Osteoblast (primary cell): ENCODE measurements at regions not wholly inside any gene's neighbourhood (a gene's known extent, or its start where the extent isn't known, plus 50 kb on each side); places are given as distances from the start of the nearest gene placed in this dataset.

Experiments
- DNase-seq: peaks from one replicate; pipeline ENCODE4 v3.0.0; 2011; ENCODE audit warnings: low spot score, mixed read lengths; ENCODE audit not compliant: insufficient read length; ENCODE audit errors: missing footprints
- H2AFZ ChIP-seq: 2 replicates; pipeline ENCODE4 v1.6.0; 2011; ENCODE audit warnings: mild to moderate bottlenecking, low read length
- H3K27ac ChIP-seq: 2 replicates; pipeline ENCODE4 v1.5.1; 2011; ENCODE audit warnings: mild to moderate bottlenecking, low read depth, low read length, moderate library complexity
- H3K27me3 ChIP-seq: 2 replicates; pipeline ENCODE4 v1.6.0; 2012; ENCODE audit warnings: mild to moderate bottlenecking, control low read depth, inconsistent platforms, low read length, moderate library complexity; ENCODE audit not compliant: insufficient read depth
- H3K36me3 ChIP-seq: 2 replicates; pipeline ENCODE4 v1.5.1; 2011; ENCODE audit warnings: mild to moderate bottlenecking, low read length, control low read depth, moderate library complexity; ENCODE audit not compliant: insufficient read depth
- H3K4me1 ChIP-seq: 2 replicates; pipeline ENCODE4 v1.5.1; 2011; ENCODE audit warnings: mild to moderate bottlenecking, low read length, control low read depth, moderate library complexity; ENCODE audit not compliant: insufficient read depth
- H3K4me2 ChIP-seq: 2 replicates; pipeline ENCODE4 v1.6.0; 2011; ENCODE audit warnings: mild to moderate bottlenecking, low read length; ENCODE audit not compliant: insufficient read depth
- H3K4me3 ChIP-seq: fragments of 200-600 bp; sonication (generic); 3 replicates; pipeline ENCODE4 v1.5.1; 2012; ENCODE audit warnings: mild to moderate bottlenecking, low read length, inconsistent platforms; ENCODE audit not compliant: insufficient read depth
- H3K79me2 ChIP-seq: 2 replicates; pipeline ENCODE4 v1.6.0; 2012; ENCODE audit warnings: mild to moderate bottlenecking, low read length, control low read depth, inconsistent platforms; ENCODE audit not compliant: insufficient read depth
- H3K9me3 ChIP-seq: 2 replicates; pipeline ENCODE4 v1.5.1; 2011; ENCODE audit warnings: low read depth, low read length, control low read depth
- H4K20me1 ChIP-seq: 2 replicates; pipeline ENCODE4 v1.6.0; 2012; ENCODE audit warnings: mild to moderate bottlenecking, low read length, control low read depth; ENCODE audit not compliant: insufficient read depth
- TF ChIP-seq, protein P1 (sequence below): IDR thresholded peaks from 2 replicates; pipeline ENCODE4 v1.5.1; 2011; ENCODE audit warnings: mild to moderate bottlenecking, low read depth, low read length, moderate library complexity; ENCODE audit errors: extremely low read depth

DNA sequence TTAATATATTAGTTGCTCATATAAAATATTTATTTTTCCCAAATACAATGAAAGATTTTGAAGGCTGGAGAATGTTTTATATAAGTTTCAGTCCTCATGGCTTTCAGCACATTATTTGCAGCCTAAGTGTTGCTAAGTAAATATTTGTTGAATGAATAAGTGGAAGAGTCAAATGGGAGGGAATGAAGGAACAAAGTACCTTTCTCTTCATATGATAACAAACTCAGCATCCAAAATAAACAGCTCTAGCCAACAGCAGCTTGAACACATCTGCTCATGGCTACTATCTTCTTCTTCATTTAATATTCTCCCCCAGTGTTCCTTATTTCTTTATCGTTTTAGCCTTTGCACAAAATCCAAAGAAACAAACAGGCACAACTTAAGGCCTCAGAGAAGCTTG, 385.2 kb upstream of the PIK3C3 start:
- H3K4me2 ChIP-seq = no peak overlapping the region
- no peak for DNase-seq
- peaks cover 2% of the 10 kb centered on the region for H3K9me3 ChIP-seq
- no peak overlapping the region for H3K27ac ChIP-seq
- no peaks in the 10 kb centered on the region for H3K79me2 ChIP-seq
- TF ChIP-seq, protein P1, sequence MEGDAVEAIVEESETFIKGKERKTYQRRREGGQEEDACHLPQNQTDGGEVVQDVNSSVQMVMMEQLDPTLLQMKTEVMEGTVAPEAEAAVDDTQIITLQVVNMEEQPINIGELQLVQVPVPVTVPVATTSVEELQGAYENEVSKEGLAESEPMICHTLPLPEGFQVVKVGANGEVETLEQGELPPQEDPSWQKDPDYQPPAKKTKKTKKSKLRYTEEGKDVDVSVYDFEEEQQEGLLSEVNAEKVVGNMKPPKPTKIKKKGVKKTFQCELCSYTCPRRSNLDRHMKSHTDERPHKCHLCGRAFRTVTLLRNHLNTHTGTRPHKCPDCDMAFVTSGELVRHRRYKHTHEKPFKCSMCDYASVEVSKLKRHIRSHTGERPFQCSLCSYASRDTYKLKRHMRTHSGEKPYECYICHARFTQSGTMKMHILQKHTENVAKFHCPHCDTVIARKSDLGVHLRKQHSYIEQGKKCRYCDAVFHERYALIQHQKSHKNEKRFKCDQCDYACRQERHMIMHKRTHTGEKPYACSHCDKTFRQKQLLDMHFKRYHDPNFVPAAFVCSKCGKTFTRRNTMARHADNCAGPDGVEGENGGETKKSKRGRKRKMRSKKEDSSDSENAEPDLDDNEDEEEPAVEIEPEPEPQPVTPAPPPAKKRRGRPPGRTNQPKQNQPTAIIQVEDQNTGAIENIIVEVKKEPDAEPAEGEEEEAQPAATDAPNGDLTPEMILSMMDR = no peak
- no peaks in the 10 kb centered on the region for H3K27me3 ChIP-seq
- no peaks in the 10 kb centered on the region for H3K4me1 ChIP-seq
- H2AFZ ChIP-seq = no peak overlapping the region
- H4K20me1 ChIP-seq = no peaks in the 10 kb centered on the region
- no peak overlapping the region for H3K4me3 ChIP-seq
- no peaks in the 10 kb centered on the region for H3K36me3 ChIP-seq

DNA sequence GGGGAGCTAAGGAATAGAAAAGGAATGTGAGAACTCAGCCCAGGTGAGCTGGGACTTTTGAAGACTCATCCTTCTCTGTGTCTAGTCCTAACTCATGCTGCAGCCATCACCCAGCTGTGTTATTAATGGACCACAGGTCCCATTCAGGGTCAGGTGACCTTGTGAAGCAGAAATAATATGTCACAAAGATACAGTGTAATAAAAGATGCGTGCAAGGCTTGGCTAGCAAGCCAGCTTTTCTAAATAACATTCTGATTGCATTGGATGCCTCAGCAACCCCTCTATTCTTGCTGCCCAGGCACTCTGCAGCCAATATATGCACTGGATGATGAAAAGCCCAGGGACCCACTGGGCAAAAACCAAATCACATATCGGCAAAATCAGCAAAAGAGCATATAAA, 393.1 kb upstream of the PIK3C3 start:
- Histone ChIP-seq H3K4me3 (no peak overlapping the region), H3K27me3 (no peaks in the 10 kb centered on the region)

DNA sequence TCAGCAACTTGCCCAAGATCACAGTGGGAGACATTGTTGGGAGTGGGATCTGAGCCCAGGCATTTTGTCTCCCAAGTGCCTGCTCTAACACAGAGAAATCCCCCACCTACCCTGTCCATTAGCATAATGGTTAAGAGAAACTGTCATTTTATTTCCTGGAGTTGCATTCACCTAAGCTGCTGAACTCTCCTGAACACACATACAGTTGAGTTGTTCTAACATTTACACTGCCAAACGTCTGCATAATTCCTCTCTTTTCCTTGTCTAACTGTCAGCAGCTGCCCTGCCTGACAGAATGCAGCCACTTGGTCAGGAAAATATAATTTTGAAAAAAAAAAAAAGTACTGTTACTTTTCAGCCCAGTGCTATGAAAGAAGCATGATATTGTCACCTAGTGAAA, 396.3 kb upstream of the PIK3C3 start:
- TF ChIP-seq, protein P1 = no peak
- DNase-seq = no peak
- Histone ChIP-seq H3K4me2 (no peak overlapping the region), H3K27me3 (no peaks in the 10 kb centered on the region), H3K4me3 (no peak overlapping the region), H3K27ac (no peak overlapping the region), H3K9me3 (no peaks in the 10 kb centered on the region), H2AFZ (no peak overlapping the region), H3K4me1 (no peaks in the 10 kb centered on the region), H3K36me3 (no peaks in the 10 kb centered on the region), H3K79me2 (no peaks in the 10 kb centered on the region), H4K20me1 (no peaks in the 10 kb centered on the region)

More for the DNA sequence above, 393.1 kb upstream of the PIK3C3 start:
- no peak overlapping the region for H3K27ac ChIP-seq
- TF ChIP-seq, protein P1 = no peak
- no peaks in the 10 kb centered on the region for H4K20me1 ChIP-seq
- DNase-seq = no peak
- no peaks in the 10 kb centered on the region for H3K36me3 ChIP-seq
- no peak overlapping the region for H3K4me2 ChIP-seq
- no peaks in the 10 kb centered on the region for H3K9me3 ChIP-seq
- no peaks in the 10 kb centered on the region for H3K4me1 ChIP-seq
- H3K79me2 ChIP-seq = no peaks in the 10 kb centered on the region
- H2AFZ ChIP-seq = no peak overlapping the region

DNA sequence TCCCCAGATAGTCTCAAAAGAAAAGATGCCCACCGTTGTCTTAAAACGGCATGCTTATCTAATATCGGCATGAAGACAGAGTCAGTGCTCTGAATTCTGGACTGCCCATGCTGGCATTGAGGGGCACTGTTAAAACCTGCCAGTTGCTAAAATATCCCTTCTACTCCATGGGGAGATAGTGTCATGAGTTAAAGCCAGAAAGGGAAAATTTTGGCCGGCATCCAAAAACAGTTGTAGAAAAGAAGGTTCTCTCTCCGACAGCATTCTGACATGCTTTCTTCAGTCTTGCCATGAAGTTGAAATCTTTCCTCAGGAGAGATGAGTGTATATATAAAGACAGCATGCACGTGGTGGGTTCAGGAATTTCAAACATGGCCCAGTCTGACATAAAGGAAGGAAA, 401.3 kb upstream of the PIK3C3 start:
- no peak overlapping the region for H3K4me2 ChIP-seq
- no peak for DNase-seq
- no peaks in the 10 kb centered on the region for H3K9me3 ChIP-seq
- no peaks in the 10 kb centered on the region for H3K27me3 ChIP-seq
- no peaks in the 10 kb centered on the region for H3K79me2 ChIP-seq
- H2AFZ ChIP-seq = no peak overlapping the region
- no peaks in the 10 kb centered on the region for H4K20me1 ChIP-seq
- H3K27ac ChIP-seq = no peak overlapping the region
- TF ChIP-seq, protein P1 = no peak
- no peaks in the 10 kb centered on the region for H3K4me1 ChIP-seq
- no peaks in the 10 kb centered on the region for H3K36me3 ChIP-seq
- no peak overlapping the region for H3K4me3 ChIP-seq
